CD4-positive, alpha-beta memory T cell (primary cell): ENCODE measurements at regions not wholly inside any gene's neighbourhood (a gene's known extent, or its start where the extent isn't known, plus 50 kb on each side); places are given as distances from the start of the nearest gene placed in this dataset.
"Not testable (repeated sequence)": the region's sequence is repeated elsewhere in the genome, so short reads cannot be mapped to it uniquely, and the experiment has no call there.

Experiments used
- CTCF ChIA-PET: fragments of 350-600 bp; sonication (Branson Sonifier 250); formaldehyde crosslinking; loops from one replicate; lab custom pipeline; 2021; ENCODE audit warnings: inconsistent platforms; ENCODE audit not compliant: partially characterized antibody; lab: Charles Lee
- POLR2A ChIA-PET: fragments of 350-600 bp; sonication (Branson Sonifier 250); formaldehyde crosslinking; loops from one replicate; lab custom pipeline; 2021; ENCODE audit not compliant: partially characterized antibody; lab: Charles Lee
- DNase-seq, 5 donors: peaks; one replicate each; pipeline versions ENCODE4 v3.0.0 to v3.0.0-alpha.2; 2020 to 2022; ENCODE audit warnings: mixed read lengths in 1 of 5
- H3K27ac ChIP-seq: one replicate; pipeline ENCODE4 v1.7.0; 2013; ENCODE audit warnings: low read depth, low read length
- H3K27me3 ChIP-seq: 2 replicates; pipeline ENCODE4 v1.7.0; 2013; ENCODE audit warnings: mild to moderate bottlenecking, low read length, moderate library complexity; ENCODE audit not compliant: insufficient read depth
- H3K36me3 ChIP-seq: 2 replicates; pipeline ENCODE4 v1.7.0; 2013; ENCODE audit warnings: mild to moderate bottlenecking, low read length, moderate library complexity; ENCODE audit not compliant: insufficient read depth
- H3K4me1 ChIP-seq: 2 replicates; pipeline ENCODE4 v1.7.0; 2013; ENCODE audit warnings: mild to moderate bottlenecking, low read length, moderate library complexity; ENCODE audit not compliant: insufficient read depth
- H3K4me3 ChIP-seq, 2 donors: one replicate each; pipeline ENCODE4 v1.7.0; 2013; ENCODE audit warnings: low read length in 2 of 2, mild to moderate bottlenecking in 1 of 2
- H3K9me3 ChIP-seq, 2 donors: one replicate each; pipeline ENCODE4 v1.7.0; 2013; ENCODE audit warnings: low read length in 2 of 2, control low read depth in 1 of 2; ENCODE audit not compliant: control insufficient read depth in 1 of 2
- H3K27ac Mint-ChIP-seq, 7 donors: one replicate each; pipeline ENCODE4 v1.8.0; 2020 to 2021; ENCODE audit warnings: mixed read lengths in 7 of 7, mild to moderate bottlenecking in 6 of 7, inconsistent platforms in 3 of 7, moderate library complexity in 3 of 7
- H3K27me3 Mint-ChIP-seq, 2 donors: one replicate each; pipeline ENCODE4 v1.8.0; 2020 to 2021; ENCODE audit warnings: mixed read lengths in 2 of 2
- H3K36me3 Mint-ChIP-seq, 2 donors: one replicate each; pipeline ENCODE4 v1.8.0; 2020 to 2021; ENCODE audit warnings: mixed read lengths in 2 of 2, inconsistent platforms in 1 of 2, mild to moderate bottlenecking in 1 of 2
- H3K4me1 Mint-ChIP-seq, 4 donors: one replicate each; pipeline ENCODE4 v1.8.0; 2020 to 2021; ENCODE audit warnings: mixed read lengths in 4 of 4, mild to moderate bottlenecking in 1 of 4
- H3K4me3 Mint-ChIP-seq, 8 donors: one replicate each; pipeline ENCODE4 v1.8.0; 2020 to 2021; ENCODE audit warnings: mixed read lengths in 8 of 8, mild to moderate bottlenecking in 7 of 8, moderate library complexity in 6 of 8, inconsistent platforms in 3 of 8
- H3K9me3 Mint-ChIP-seq, 8 donors: one replicate each; pipeline ENCODE4 v1.8.0; 2020 to 2021; ENCODE audit warnings: mixed read lengths in 8 of 8, mild to moderate bottlenecking in 5 of 8, inconsistent platforms in 3 of 8, moderate library complexity in 1 of 8
- intact Hi-C: fragments of 100-400 bp; cut with micrococcal nuclease; formaldehyde crosslinking; loops from one replicate; pipeline ENCODE4 v1.15.1; 2023

GRCh38 chr1:165112260-165112659, 244.3 kb downstream of the LMX1A start:
- Mint-ChIP-seq H3K36me3 (no peaks in the 10 kb centered on the region), H3K4me1 (peaks cover 0 to 1% (median 0%) of the 10 kb centered on the region in 4 donors), H3K27ac (no peak overlapping the region), H3K9me3 (peaks cover 0 to 5% (median 0%) of the 10 kb centered on the region in 8 donors), H3K4me3 (no peak overlapping the region), H3K27me3 (peaks cover 13 to 16% of the 10 kb centered on the region in 2 donors)
- no peak for DNase-seq
- Histone ChIP-seq H3K9me3 (no peaks in the 10 kb centered on the region), H3K4me1 (no peaks in the 10 kb centered on the region), H3K4me3 (no peak overlapping the region), H3K27ac (no peak overlapping the region), H3K36me3 (no peaks in the 10 kb centered on the region), H3K27me3 (peaks cover 3% of the 10 kb centered on the region)
- POLR2A ChIA-PET, result no interaction called here
- intact Hi-C loops, result no loop called here
- CTCF ChIA-PET, result no interaction called here

GRCh38 chr1:165109013-165109412, 247.5 kb downstream of the LMX1A start:
- peaks cover 0 to 14% (median 4%) of the 10 kb centered on the region in 8 donors for H3K9me3 Mint-ChIP-seq
- no peak overlapping the region for H3K4me3 Mint-ChIP-seq
- peaks cover 0 to 4% of the 10 kb centered on the region in 2 donors for H3K27me3 Mint-ChIP-seq
- CTCF ChIA-PET, result no interaction called here
- no peak overlapping the region for H3K4me3 ChIP-seq
- no peaks in the 10 kb centered on the region for H3K4me1 Mint-ChIP-seq
- no peaks in the 10 kb centered on the region for H3K36me3 Mint-ChIP-seq
- H3K4me1 ChIP-seq, result no peaks in the 10 kb centered on the region
- intact Hi-C loops, result no loop called here
- H3K36me3 ChIP-seq, result no peaks in the 10 kb centered on the region
- H3K9me3 ChIP-seq, result no peaks in the 10 kb centered on the region
- no peak overlapping the region for H3K27ac ChIP-seq
- no peak overlapping the region for H3K27ac Mint-ChIP-seq
- DNase-seq, result no peak
- peaks cover 2% of the 10 kb centered on the region for H3K27me3 ChIP-seq
- POLR2A ChIA-PET, result no interaction called here

- H3K4me3 ChIP-seq, CTCF ChIA-PET, H3K36me3 Mint-ChIP-seq, H3K4me1 ChIP-seq, intact Hi-C loops, H3K27me3 ChIP-seq, H3K4me3 Mint-ChIP-seq, H3K4me1 Mint-ChIP-seq, POLR2A ChIA-PET, H3K36me3 ChIP-seq, H3K27ac Mint-ChIP-seq, H3K9me3 ChIP-seq, DNase-seq, H3K27me3 Mint-ChIP-seq, H3K27ac ChIP-seq: not testable (repeated sequence)
- H3K9me3 Mint-ChIP-seq, result peaks cover 6 to 33% (median 21%) of the 10 kb centered on the region in 8 donors
Measured at GRCh38 chr1:165092542-165093162, 263.9 kb downstream of the LMX1A start.

- no peaks in the 10 kb centered on the region for H3K36me3 ChIP-seq
- no peaks in the 10 kb centered on the region for H3K9me3 ChIP-seq
- CTCF ChIA-PET, result no interaction called here
- Mint-ChIP-seq H3K36me3 (no peaks in the 10 kb centered on the region), H3K9me3 (peaks cover 0 to 20% (median 6%) of the 10 kb centered on the region in 8 donors), H3K4me1 (no peaks in the 10 kb centered on the region), H3K27ac (no peak overlapping the region), H3K27me3 (no peaks in the 10 kb centered on the region), H3K4me3 (no peak overlapping the region)
- H3K27me3 ChIP-seq, result no peaks in the 10 kb centered on the region
- H3K4me1 ChIP-seq, result no peaks in the 10 kb centered on the region
- intact Hi-C loops, result no loop called here
- H3K27ac ChIP-seq, result no peak overlapping the region
- POLR2A ChIA-PET, result no interaction called here
- no peak for DNase-seq
- no peak overlapping the region for H3K4me3 ChIP-seq
Measured at GRCh38 chr1:165080253-165080896, 276.1 kb downstream of the LMX1A start.

- Mint-ChIP-seq H3K27me3 (no peaks in the 10 kb centered on the region), H3K4me3 (no peak overlapping the region), H3K27ac (no peak overlapping the region), H3K9me3 (peaks cover 0 to 14% (median 4%) of the 10 kb centered on the region in 8 donors), H3K36me3 (no peaks in the 10 kb centered on the region), H3K4me1 (no peaks in the 10 kb centered on the region)
- POLR2A ChIA-PET, result no interaction called here
- Histone ChIP-seq H3K27ac (no peak overlapping the region), H3K27me3 (no peaks in the 10 kb centered on the region), H3K36me3 (no peaks in the 10 kb centered on the region), H3K4me1 (no peaks in the 10 kb centered on the region), H3K4me3 (no peak overlapping the region), H3K9me3 (no peaks in the 10 kb centered on the region)
- CTCF ChIA-PET, result no interaction called here
- intact Hi-C loops, result no loop called here
- DNase-seq, result no peak
Measured at GRCh38 chr1:165078391-165078790, 278.1 kb downstream of the LMX1A start.

- Histone ChIP-seq H3K4me3 (no peak overlapping the region), H3K9me3 (no peaks in the 10 kb centered on the region), H3K36me3 (no peaks in the 10 kb centered on the region), H3K27me3 (no peaks in the 10 kb centered on the region), H3K4me1 (no peaks in the 10 kb centered on the region), H3K27ac (no peak overlapping the region)
- Mint-ChIP-seq H3K36me3 (no peaks in the 10 kb centered on the region), H3K4me3 (no peak overlapping the region), H3K27me3 (no peaks in the 10 kb centered on the region), H3K9me3 (peaks cover 0 to 4% (median 3%) of the 10 kb centered on the region in 8 donors), H3K27ac (no peak overlapping the region), H3K4me1 (no peaks in the 10 kb centered on the region)
- CTCF ChIA-PET, result no interaction called here
- intact Hi-C loops, result no loop called here
- no peak for DNase-seq
- POLR2A ChIA-PET, result no interaction called here
Measured at GRCh38 chr1:165075725-165076370, 280.7 kb downstream of the LMX1A start.

GRCh38 chr1:165073185-165074007, 283.1 kb downstream of the LMX1A start:
- Mint-ChIP-seq H3K27me3 (no peaks in the 10 kb centered on the region), H3K4me3 (no peak overlapping the region), H3K9me3 (peaks cover 0 to 3% (median 0%) of the 10 kb centered on the region in 8 donors), H3K27ac (no peak overlapping the region), H3K36me3 (no peaks in the 10 kb centered on the region), H3K4me1 (no peaks in the 10 kb centered on the region)
- no peak overlapping the region for H3K27ac ChIP-seq
- no peaks in the 10 kb centered on the region for H3K9me3 ChIP-seq
- no peaks in the 10 kb centered on the region for H3K36me3 ChIP-seq
- CTCF ChIA-PET, result no interaction called here
- H3K4me3 ChIP-seq, result no peak overlapping the region
- no peaks in the 10 kb centered on the region for H3K4me1 ChIP-seq
- intact Hi-C loops, result no loop called here
- POLR2A ChIA-PET, result no interaction called here
- DNase-seq, result no peak
- no peaks in the 10 kb centered on the region for H3K27me3 ChIP-seq
